ENCODE measurements at regions not wholly inside any gene's neighbourhood (a gene's known extent, or its start where the extent isn't known, plus 50 kb on each side); places are given as distances from the start of the nearest gene placed in this dataset.
"Not testable (repeated sequence)": the region's sequence is repeated elsewhere in the genome, so short reads cannot be mapped to it uniquely, and the experiment has no call there.

GRCh38 chr19:28589991-28590411 lies 623.0 kb downstream of the UQCRFS1 start:
- dilution Hi-C loops (cut with MboI; ENCODE audit: extremely low pct_ligation_motif_present, low sequenced_read_pairs); H3K4me2 ChIP-seq (ENCODE audit: insufficient read depth, low read length); H3K27me3 ChIP-seq (ENCODE audit: control insufficient read depth in 2 of 2, insufficient read depth in 2 of 2, low read length in 2 of 2); CTCF ChIA-PET; H3K9me1 ChIP-seq (replicated peaks; ENCODE audit: control insufficient read depth, extremely low read depth, insufficient read depth, low read length); H3K79me2 ChIP-seq (ENCODE audit: control insufficient read depth, insufficient read depth, low read length); H3K9me3 ChIP-seq (replicated peaks; ENCODE audit: control insufficient read depth, insufficient read depth, low read length); BruUV-seq (replicated peaks); intact Hi-C loops (cut with micrococcal nuclease); H3K36me3 ChIP-seq (ENCODE audit: control insufficient read depth in 2 of 2, extremely low read depth in 1 of 2, insufficient read depth in 2 of 2, low read length in 2 of 2); H4K20me1 ChIP-seq (replicated peaks; ENCODE audit: control insufficient read depth, extremely low read depth, insufficient read depth, low read length); POLR2A ChIA-PET; H3K9ac ChIP-seq (replicated peaks; ENCODE audit: extremely low read depth, insufficient read depth, low read length); DNase-seq (ENCODE audit: low read depth, low spot score); H3K4me1 ChIP-seq (ENCODE audit: control insufficient read depth, extremely low read depth, insufficient read depth, low read length); H3K27ac ChIP-seq (ENCODE audit: insufficient read depth, low read depth, low read length); H2AFZ ChIP-seq (ENCODE audit: low read depth, low read length); FAIRE-seq; H3K4me3 ChIP-seq (replicated peaks in 1 of 3; ENCODE audit: insufficient read depth in 1 of 3, low read depth in 1 of 3, low read length in 3 of 3): not testable (repeated sequence)

GRCh38 chr19:28586474-28586873 lies 626.5 kb downstream of the UQCRFS1 start:
- peaks cover 2% of the 10 kb centered on the region for H3K9me3 ChIP-seq (replicated peaks; ENCODE audit: control insufficient read depth, insufficient read depth, low read length)
- TF ChIP-seq JUN (IDR thresholded peaks at IDR 0.05; ENCODE audit: borderline replicate concordance, insufficient read depth, insufficient read length, low read depth) (no peak), FOS (IDR thresholded peaks at IDR 0.05; ENCODE audit: borderline replicate concordance, insufficient read depth, low read length) (no peak), POLR2AphosphoS5 (IDR thresholded peaks at IDR 0.05; ENCODE audit: insufficient read depth, low read depth, low read length) (no peak), MYC (IDR thresholded peaks at IDR 0.05; ENCODE audit: low read depth, low read length) (no peak), POLR2A (IDR thresholded peaks at IDR 0.05; ENCODE audit: low read depth, low read length) (no peak), CTCF (IDR thresholded peaks at IDR 0.05; ENCODE audit: extremely low read depth in 1 of 2, insufficient read depth in 1 of 2, low read depth in 1 of 2, low read length in 2 of 2) (no peak), EZH2 (IDR thresholded peaks at IDR 0.05; ENCODE audit: borderline replicate concordance, low read depth, low read length, severe bottlenecking) (no peak), GATA2 (IDR thresholded peaks at IDR 0.05; ENCODE audit: insufficient read depth, insufficient read length, low read depth, low read length) (no peak), MAX (IDR thresholded peaks at IDR 0.05; ENCODE audit: insufficient read depth, insufficient read length) (no peak)
- H3K4me1 ChIP-seq (ENCODE audit: control insufficient read depth, extremely low read depth, insufficient read depth, low read length) = no peaks in the 10 kb centered on the region
- ChIA-PET POLR2A (no interaction called here), CTCF (no interaction called here)
- H3K79me2 ChIP-seq (ENCODE audit: control insufficient read depth, insufficient read depth, low read length) = no peaks in the 10 kb centered on the region
- H4K20me1 ChIP-seq (replicated peaks; ENCODE audit: control insufficient read depth, extremely low read depth, insufficient read depth, low read length) = no peaks in the 10 kb centered on the region
- H3K27me3 ChIP-seq (ENCODE audit: control insufficient read depth in 2 of 2, insufficient read depth in 2 of 2, low read length in 2 of 2) = no peaks in the 10 kb centered on the region
- H3K36me3 ChIP-seq (ENCODE audit: control insufficient read depth in 2 of 2, extremely low read depth in 1 of 2, insufficient read depth in 2 of 2, low read length in 2 of 2) = no peaks in the 10 kb centered on the region
- no TSS peak for BruUV-seq (replicated peaks)
- dilution Hi-C loops (cut with MboI; ENCODE audit: extremely low pct_ligation_motif_present, low sequenced_read_pairs) (no loop called here), intact Hi-C loops (cut with micrococcal nuclease) (no loop called here)
- H3K4me2 ChIP-seq (ENCODE audit: insufficient read depth, low read length) = no peak overlapping the region
- no peaks in the 10 kb centered on the region for H3K9me1 ChIP-seq (replicated peaks; ENCODE audit: control insufficient read depth, extremely low read depth, insufficient read depth, low read length)
- DNase-seq (ENCODE audit: low read depth, low spot score) (no peak), FAIRE-seq (no peak)
- H3K27ac ChIP-seq (ENCODE audit: insufficient read depth, low read depth, low read length) = no peak overlapping the region
- no peak overlapping the region for H3K9ac ChIP-seq (replicated peaks; ENCODE audit: extremely low read depth, insufficient read depth, low read length)
- H2AFZ ChIP-seq (ENCODE audit: low read depth, low read length) = no peak overlapping the region
- no peak overlapping the region for H3K4me3 ChIP-seq (replicated peaks in 1 of 3; ENCODE audit: insufficient read depth in 1 of 3, low read depth in 1 of 3, low read length in 3 of 3)

Measured in endothelial cell of umbilical vein (primary cell).